ENCODE measurements at regions not wholly inside any gene's neighbourhood (a gene's known extent, or its start where the extent isn't known, plus 50 kb on each side); places are given as distances from the start of the nearest gene placed in this dataset.

DNA sequence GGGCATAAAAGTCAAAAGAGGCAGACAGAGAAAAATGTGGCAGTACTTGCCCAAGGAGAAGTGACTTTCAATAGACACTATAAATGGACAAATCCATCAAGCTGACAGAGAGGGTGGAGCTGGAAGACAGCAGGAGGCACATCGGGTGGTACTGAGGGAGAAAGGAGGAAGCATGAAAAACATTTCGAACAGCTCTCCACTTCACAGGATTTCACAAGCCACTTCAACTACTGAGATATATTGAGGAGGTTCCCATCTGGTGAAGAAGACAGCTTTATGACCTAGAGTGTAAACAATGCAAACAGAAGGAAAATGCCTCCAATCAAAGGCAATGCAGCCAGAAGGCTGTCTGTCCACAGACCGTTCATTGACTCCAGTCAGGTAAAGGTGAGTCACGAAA is 259.4 kb upstream of the ECI2 start:
- no peak overlapping the region for H2AFZ ChIP-seq (ENCODE audit: low read depth, low read length)
- H3K4me2 ChIP-seq (ENCODE audit: low read length), result no peak overlapping the region
- H3K9me2 ChIP-seq (ENCODE audit: insufficient read depth, low read length), result no peaks in the 10 kb centered on the region
- H3F3A ChIP-seq (ENCODE audit: insufficient read depth, low read length, poor library complexity, severe bottlenecking), result no peaks in the 10 kb centered on the region
- no peaks in the 10 kb centered on the region for H3K9me3 ChIP-seq (ENCODE audit: low read length)
- H3K79me2 ChIP-seq (replicated peaks; ENCODE audit: insufficient read depth, low read length), result no peaks in the 10 kb centered on the region
- TF ChIP-seq TAF1 (IDR thresholded peaks at IDR 0.05; ENCODE audit: low read depth), result no peak
- TF ChIP-seq, protein P1, sequence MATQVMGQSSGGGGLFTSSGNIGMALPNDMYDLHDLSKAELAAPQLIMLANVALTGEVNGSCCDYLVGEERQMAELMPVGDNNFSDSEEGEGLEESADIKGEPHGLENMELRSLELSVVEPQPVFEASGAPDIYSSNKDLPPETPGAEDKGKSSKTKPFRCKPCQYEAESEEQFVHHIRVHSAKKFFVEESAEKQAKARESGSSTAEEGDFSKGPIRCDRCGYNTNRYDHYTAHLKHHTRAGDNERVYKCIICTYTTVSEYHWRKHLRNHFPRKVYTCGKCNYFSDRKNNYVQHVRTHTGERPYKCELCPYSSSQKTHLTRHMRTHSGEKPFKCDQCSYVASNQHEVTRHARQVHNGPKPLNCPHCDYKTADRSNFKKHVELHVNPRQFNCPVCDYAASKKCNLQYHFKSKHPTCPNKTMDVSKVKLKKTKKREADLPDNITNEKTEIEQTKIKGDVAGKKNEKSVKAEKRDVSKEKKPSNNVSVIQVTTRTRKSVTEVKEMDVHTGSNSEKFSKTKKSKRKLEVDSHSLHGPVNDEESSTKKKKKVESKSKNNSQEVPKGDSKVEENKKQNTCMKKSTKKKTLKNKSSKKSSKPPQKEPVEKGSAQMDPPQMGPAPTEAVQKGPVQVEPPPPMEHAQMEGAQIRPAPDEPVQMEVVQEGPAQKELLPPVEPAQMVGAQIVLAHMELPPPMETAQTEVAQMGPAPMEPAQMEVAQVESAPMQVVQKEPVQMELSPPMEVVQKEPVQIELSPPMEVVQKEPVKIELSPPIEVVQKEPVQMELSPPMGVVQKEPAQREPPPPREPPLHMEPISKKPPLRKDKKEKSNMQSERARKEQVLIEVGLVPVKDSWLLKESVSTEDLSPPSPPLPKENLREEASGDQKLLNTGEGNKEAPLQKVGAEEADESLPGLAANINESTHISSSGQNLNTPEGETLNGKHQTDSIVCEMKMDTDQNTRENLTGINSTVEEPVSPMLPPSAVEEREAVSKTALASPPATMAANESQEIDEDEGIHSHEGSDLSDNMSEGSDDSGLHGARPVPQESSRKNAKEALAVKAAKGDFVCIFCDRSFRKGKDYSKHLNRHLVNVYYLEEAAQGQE (IDR thresholded peaks at IDR 0.05; ENCODE audit: borderline replicate concordance), result no peak
- H3K9ac ChIP-seq (ENCODE audit: low read length), result no peak overlapping the region
- no peaks in the 10 kb centered on the region for H3K27me3 ChIP-seq (ENCODE audit: insufficient read depth, low read depth, low read length)
- no peaks in the 10 kb centered on the region for H4K20me1 ChIP-seq (ENCODE audit: insufficient read depth)
- H3K4me3 ChIP-seq (ENCODE audit: low read length), result no peak overlapping the region
- no peak overlapping the region for H3K27ac ChIP-seq (ENCODE audit: low read length)
- no peaks in the 10 kb centered on the region for H3K36me3 ChIP-seq (ENCODE audit: insufficient read depth, low read length)

DNA sequence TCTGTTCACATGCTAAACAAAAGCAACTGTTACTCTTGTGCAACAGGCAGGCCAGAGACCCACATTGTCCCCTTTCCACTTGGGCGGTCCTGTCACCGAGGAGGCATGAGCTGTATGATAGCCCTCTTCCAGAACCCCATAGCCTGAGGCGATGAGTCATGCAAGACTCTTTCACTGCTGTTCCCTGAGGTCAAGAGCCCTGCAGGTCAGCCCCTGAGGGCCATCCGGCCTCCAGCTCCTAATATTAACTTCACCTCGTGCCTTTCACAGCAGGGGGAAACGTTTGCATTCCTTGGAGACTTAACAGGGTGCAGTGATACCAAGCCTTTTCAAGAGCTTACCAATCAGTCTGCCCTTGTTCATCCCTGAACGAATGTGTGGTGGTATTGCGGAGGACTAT is 253.3 kb upstream of the ECI2 start:
- Histone ChIP-seq H3K27me3 (ENCODE audit: insufficient read depth, low read depth, low read length) (no peaks in the 10 kb centered on the region), H3K9ac (ENCODE audit: low read length) (no peak overlapping the region), H2AFZ (ENCODE audit: low read depth, low read length) (no peak overlapping the region), H3K9me3 (ENCODE audit: low read length) (no peaks in the 10 kb centered on the region), H3K4me2 (ENCODE audit: low read length) (no peak overlapping the region), H3K79me2 (replicated peaks; ENCODE audit: insufficient read depth, low read length) (no peaks in the 10 kb centered on the region), H4K20me1 (ENCODE audit: insufficient read depth) (no peaks in the 10 kb centered on the region), H3K4me3 (ENCODE audit: low read length) (no peak overlapping the region), H3K9me2 (ENCODE audit: insufficient read depth, low read length) (no peaks in the 10 kb centered on the region), H3K27ac (ENCODE audit: low read length) (no peak overlapping the region), H3F3A (ENCODE audit: insufficient read depth, low read length, poor library complexity, severe bottlenecking) (no peaks in the 10 kb centered on the region), H3K36me3 (ENCODE audit: insufficient read depth, low read length) (no peaks in the 10 kb centered on the region)
- TF ChIP-seq POLR2AphosphoS5 (IDR thresholded peaks at IDR 0.05), result no peak
- TF ChIP-seq, protein P1 (IDR thresholded peaks at IDR 0.05; ENCODE audit: borderline replicate concordance), result no peak
- TF ChIP-seq, protein P2, sequence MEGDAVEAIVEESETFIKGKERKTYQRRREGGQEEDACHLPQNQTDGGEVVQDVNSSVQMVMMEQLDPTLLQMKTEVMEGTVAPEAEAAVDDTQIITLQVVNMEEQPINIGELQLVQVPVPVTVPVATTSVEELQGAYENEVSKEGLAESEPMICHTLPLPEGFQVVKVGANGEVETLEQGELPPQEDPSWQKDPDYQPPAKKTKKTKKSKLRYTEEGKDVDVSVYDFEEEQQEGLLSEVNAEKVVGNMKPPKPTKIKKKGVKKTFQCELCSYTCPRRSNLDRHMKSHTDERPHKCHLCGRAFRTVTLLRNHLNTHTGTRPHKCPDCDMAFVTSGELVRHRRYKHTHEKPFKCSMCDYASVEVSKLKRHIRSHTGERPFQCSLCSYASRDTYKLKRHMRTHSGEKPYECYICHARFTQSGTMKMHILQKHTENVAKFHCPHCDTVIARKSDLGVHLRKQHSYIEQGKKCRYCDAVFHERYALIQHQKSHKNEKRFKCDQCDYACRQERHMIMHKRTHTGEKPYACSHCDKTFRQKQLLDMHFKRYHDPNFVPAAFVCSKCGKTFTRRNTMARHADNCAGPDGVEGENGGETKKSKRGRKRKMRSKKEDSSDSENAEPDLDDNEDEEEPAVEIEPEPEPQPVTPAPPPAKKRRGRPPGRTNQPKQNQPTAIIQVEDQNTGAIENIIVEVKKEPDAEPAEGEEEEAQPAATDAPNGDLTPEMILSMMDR (IDR thresholded peaks at IDR 0.05; ENCODE audit: poor library complexity, severe bottlenecking), result no peak
- TF ChIP-seq EP300 (conservative IDR thresholded peaks at IDR 0.05; ENCODE audit: poor library complexity, severe bottlenecking), result no peak
- TF ChIP-seq TAF1 (IDR thresholded peaks at IDR 0.05; ENCODE audit: low read depth), result no peak
- TF ChIP-seq EZH2 (IDR thresholded peaks at IDR 0.05; ENCODE audit: borderline replicate concordance, insufficient read depth, low read length, poor library complexity, severe bottlenecking), result no peak
- TF ChIP-seq SMC3 (conservative IDR thresholded peaks at IDR 0.05; ENCODE audit: poor library complexity), result no peak
- no peak for TF ChIP-seq MXI1 (conservative IDR thresholded peaks at IDR 0.05; ENCODE audit: poor library complexity, severe bottlenecking)
- no peak for TF ChIP-seq RAD21 (conservative IDR thresholded peaks at IDR 0.05)
